GM12878 (cell line): ENCODE measurements at regions not wholly inside any gene's neighbourhood (a gene's known extent, or its start where the extent isn't known, plus 50 kb on each side); places are given as distances from the start of the nearest gene placed in this dataset.

Experiments used
- ATAC-seq: fragments of 200-7000 bp; cut with Tn5 transposase; 3 replicates; pipeline ENCODE4 v1.9.1; 2020; ENCODE audit warnings: mild to moderate bottlenecking, moderate library complexity
- BruUV-seq: library from RNA; stranded (reverse); fragments of 400-500 nt; replicated peaks from 2 replicates; lab custom pipeline; 2021; lab: Mats Ljungman, UMichigan
- CTCF ChIA-PET: fragments of 300-600 bp; sonication (Branson Sonifier 250); formaldehyde crosslinking; extraction: SDS; loops from one replicate; lab custom pipeline; 2021; ENCODE audit warnings: inconsistent platforms; lab: Yijun Ruan, JAX
- POLR2A ChIA-PET: fragments of 350-600 bp; formaldehyde crosslinking; extraction: SDS; loops from one replicate; lab custom pipeline; 2021; ENCODE audit warnings: inconsistent platforms; lab: Charles Lee
- RAD21 ChIA-PET: fragments of 300-600 bp; sonication (Branson Sonifier 250); formaldehyde crosslinking; loops from one replicate; lab custom pipeline; 2023; ENCODE audit warnings: antibody characterized with exemption; ENCODE audit not compliant: unreplicated experiment; lab: Charles Lee
- SMC1A ChIA-PET: fragments of 300-600 bp; sonication (Branson Sonifier 250); formaldehyde crosslinking; loops from one replicate; lab custom pipeline; 2023; ENCODE audit not compliant: unreplicated experiment, uncharacterized antibody; lab: Charles Lee
- DNase-seq: peaks from one replicate; pipeline ENCODE4 v3.0.0-alpha.2; 2011; ENCODE audit warnings: low read depth, low spot score
- FAIRE-seq: peaks from 3 replicates; lab custom pipeline; 2011; peaks lifted over from hg19 to GRCh38; lab: Jason Lieb, UNC
- H2AFZ ChIP-seq: 2 replicates; pipeline ENCODE4 v1.6.0; 2011; ENCODE audit warnings: low read depth, low read length, control low read depth; ENCODE audit not compliant: control insufficient read depth
- H3K27ac ChIP-seq: 2 replicates; pipeline ENCODE4 v1.5.1; 2011; ENCODE audit warnings: control low read depth; ENCODE audit not compliant: control insufficient read depth, insufficient read depth
- H3K27me3 ChIP-seq, 2 experiments: replicated peaks in 1 of 2; 2 replicates each; pipeline versions ENCODE4 v1.6.0 to v1.6.1; 2011; ENCODE audit warnings: low read length in 1 of 2; ENCODE audit not compliant: control insufficient read depth in 2 of 2, insufficient read depth in 2 of 2
- H3K36me3 ChIP-seq, 2 experiments: 2 replicates each; pipeline ENCODE4 v1.5.1; 2011; ENCODE audit warnings: low read length in 1 of 2; ENCODE audit not compliant: control insufficient read depth in 2 of 2, insufficient read depth in 2 of 2
- H3K4me1 ChIP-seq: 2 replicates; pipeline ENCODE4 v1.6.1; 2011; ENCODE audit warnings: mild to moderate bottlenecking, low read length, moderate library complexity, mixed read lengths; ENCODE audit not compliant: control insufficient read depth, insufficient read depth
- H3K4me2 ChIP-seq: 2 replicates; pipeline ENCODE4 v1.6.0; 2011; ENCODE audit warnings: control low read depth; ENCODE audit not compliant: control insufficient read depth, insufficient read depth
- H3K4me3 ChIP-seq: fragments of 200-600 bp; sonication (generic); 2 replicates; pipeline ENCODE4 v1.5.1; 2016
- H3K79me2 ChIP-seq: 2 replicates; pipeline ENCODE4 v1.6.0; 2011; ENCODE audit warnings: low read length; ENCODE audit not compliant: control insufficient read depth, insufficient read depth
- H3K9ac ChIP-seq: 2 replicates; pipeline ENCODE4 v1.8.0; 2011; ENCODE audit warnings: low read length, control low read depth, mixed read lengths; ENCODE audit not compliant: control insufficient read depth, insufficient read depth
- H3K9me3 ChIP-seq: replicated peaks from 3 replicates; pipeline ENCODE4 v1.5.1; 2011; ENCODE audit warnings: mild to moderate bottlenecking, low read length; ENCODE audit not compliant: control insufficient read depth, insufficient read depth
- H4K20me1 ChIP-seq: 2 replicates; pipeline ENCODE4 v1.6.0; 2011; ENCODE audit not compliant: control insufficient read depth, insufficient read depth
- CBFB ChIP-seq: IDR thresholded peaks from 2 replicates; pipeline ENCODE4 v1.6.1; 2016; ENCODE audit warnings: antibody characterized with exemption, low read depth
- CBX5 ChIP-seq: sonication (generic); IDR thresholded peaks from 2 replicates; pipeline ENCODE4 v1.6.1; 2016; ENCODE audit warnings: low read depth, moderate library complexity, mild to moderate bottlenecking, inconsistent platforms
- KLF5 ChIP-seq: fragments of 450-650 bp; IDR thresholded peaks from 2 replicates; pipeline ENCODE4 v1.6.1; 2014; ENCODE audit warnings: mild to moderate bottlenecking; ENCODE audit not compliant: partially characterized antibody
- LARP7 ChIP-seq: fragments of 450-650 bp; IDR thresholded peaks from 2 replicates; pipeline ENCODE4 v1.6.1; 2017; ENCODE audit warnings: mild to moderate bottlenecking
- NRF1 ChIP-seq: conservative IDR thresholded peaks from 2 replicates; pipeline ENCODE4 v1.6.1; 2011; ENCODE audit warnings: mild to moderate bottlenecking, low read depth, low read length, improper control_type of control experiment
- PAX8 ChIP-seq: fragments of 450-650 bp; IDR thresholded peaks from 2 replicates; pipeline ENCODE4 v1.6.1; 2017; ENCODE audit warnings: mild to moderate bottlenecking, moderate library complexity
- POLR2AphosphoS2 ChIP-seq: IDR thresholded peaks from 2 replicates; pipeline ENCODE4 v1.6.1; 2011; ENCODE audit warnings: low read depth, mild to moderate bottlenecking, low read length, improper control_type of control experiment, moderate library complexity
- RAD21 ChIP-seq: IDR thresholded peaks from 2 replicates; pipeline ENCODE4 v1.6.1; 2011; ENCODE audit warnings: mild to moderate bottlenecking, low read depth, low read length, moderate library complexity; ENCODE audit not compliant: insufficient read depth
- RAD51 ChIP-seq: fragments of 450-650 bp; IDR thresholded peaks from 2 replicates; pipeline ENCODE4 v1.6.1; 2016; ENCODE audit warnings: moderate library complexity, mild to moderate bottlenecking, inconsistent platforms
- RBBP5 ChIP-seq: fragments of 200-600 bp; sonication (generic); conservative IDR thresholded peaks from 2 replicates; pipeline ENCODE4 v1.6.1; 2016
- SMAD5 ChIP-seq: IDR thresholded peaks from 2 replicates; pipeline ENCODE4 v1.6.1; 2016; ENCODE audit warnings: antibody characterized with exemption, low read depth
- SPI1 ChIP-seq: IDR thresholded peaks from 2 replicates; pipeline ENCODE4 v1.6.1; 2011; ENCODE audit warnings: low read depth, mild to moderate bottlenecking, low read length, moderate library complexity, borderline replicate concordance; ENCODE audit not compliant: insufficient read depth
- STAT3 ChIP-seq: IDR thresholded peaks from 2 replicates; pipeline ENCODE4 v1.6.1; 2011; ENCODE audit warnings: low read depth, low read length, improper control_type of control experiment
- SUZ12 ChIP-seq: fragments of 200-600 bp; sonication (generic); IDR thresholded peaks from one replicate; pipeline ENCODE4 v1.6.1; 2018; ENCODE audit warnings: antibody characterized with exemption, mild to moderate bottlenecking; ENCODE audit not compliant: unreplicated experiment
- YBX1 ChIP-seq: fragments of 450-650 bp; IDR thresholded peaks from 2 replicates; pipeline ENCODE4 v1.6.1; 2016; ENCODE audit warnings: antibody characterized with exemption
- YY1 ChIP-seq: IDR thresholded peaks from 2 replicates; pipeline ENCODE4 v1.6.1; 2011; ENCODE audit warnings: low read depth, mild to moderate bottlenecking, low read length
- ZNF274 ChIP-seq: IDR thresholded peaks from one replicate; pipeline ENCODE4 v1.8.0; 2011; ENCODE audit not compliant: insufficient read length, insufficient read depth
- ZNF384 ChIP-seq: IDR thresholded peaks from 2 replicates; pipeline ENCODE4 v1.6.1; 2012; ENCODE audit warnings: low read depth, mild to moderate bottlenecking, low read length, improper control_type of control experiment, borderline replicate concordance
- ZSCAN29 ChIP-seq: fragments of 450-650 bp; IDR thresholded peaks from 2 replicates; pipeline ENCODE4 v1.6.1; 2017; ENCODE audit warnings: mild to moderate bottlenecking, moderate library complexity
- WGBS: methylation state at CpG from one replicate; pipeline ENCODE4 v1.1.6; 2016; ENCODE audit warnings: low lambda C conversion rate; ENCODE audit not compliant: insufficient replicate concordance, insufficient coverage; ENCODE audit errors: missing lambda C conversion rate; 5-methylcytosine and 5-hydroxymethylcytosine counted together
- in situ Hi-C: fragments of 300-500 bp; cut with MboI; formaldehyde crosslinking; loops from 9 replicates; pipeline ENCODE4 v1.14.3; 2018; ENCODE audit warnings: mixed read lengths
- intact Hi-C: fragments of 100-400 bp; cut with micrococcal nuclease; formaldehyde crosslinking; loops from one replicate; pipeline ENCODE4 v1.14.2; 2022; ENCODE audit not compliant: unreplicated experiment
- TF ChIP-seq, protein P1 (sequence below): IDR thresholded peaks from 2 replicates; pipeline ENCODE4 v1.6.1; 2011; ENCODE audit warnings: low read depth, mild to moderate bottlenecking, low read length, moderate library complexity, borderline replicate concordance; ENCODE audit errors: extremely low read depth

DNA sequence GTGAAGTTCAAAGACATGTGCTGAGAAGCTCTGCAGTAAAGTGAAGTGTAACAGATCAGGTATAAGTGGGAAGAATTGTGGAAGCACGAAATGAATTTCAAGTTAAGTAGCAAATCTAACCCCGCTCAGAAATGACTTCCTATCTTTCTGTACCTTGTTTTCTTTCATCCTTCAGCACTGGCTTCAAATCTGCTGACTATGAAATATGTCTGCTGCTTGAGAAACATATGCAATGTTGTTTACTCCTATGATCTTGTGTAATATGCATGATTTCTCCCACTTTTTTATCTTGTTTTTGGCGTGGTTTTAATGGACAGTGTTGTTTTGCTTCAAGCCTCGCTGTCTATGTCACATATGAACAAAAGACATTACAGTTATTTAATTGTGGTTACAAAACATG lies 545.3 kb upstream of the NCAM2 start:
- no TSS peak for BruUV-seq
- Histone ChIP-seq H3K4me3 (no peak overlapping the region), H3K4me1 (no peaks in the 10 kb centered on the region), H2AFZ (no peak overlapping the region), H3K27me3 (no peaks in the 10 kb centered on the region), H3K9me3 (no peaks in the 10 kb centered on the region), H3K79me2 (no peaks in the 10 kb centered on the region), H3K9ac (no peak overlapping the region), H3K27ac (no peak overlapping the region), H3K36me3 (no peaks in the 10 kb centered on the region), H4K20me1 (no peaks in the 10 kb centered on the region), H3K4me2 (no peak overlapping the region)
- FAIRE-seq (no peak), ATAC-seq (no peak), DNase-seq (no peak)
- 0% methylated on average over 4 of the region's 4 CpGs for WGBS
- ChIA-PET RAD21 (no interaction called here), POLR2A (no interaction called here), CTCF (no interaction called here), SMC1A (no interaction called here)
- TF ChIP-seq RAD51 (no peak), CBX5 (no peak), SUZ12 (no peak), STAT3 (no peak), SPI1 (no peak), ZNF274 (no peak), YY1 (no peak), SMAD5 (no peak), ZNF384 (no peak), ZSCAN29 (no peak), KLF5 (no peak), PAX8 (no peak), NRF1 (no peak), LARP7 (no peak), RAD21 (no peak), CBFB (no peak), YBX1 (no peak), RBBP5 (no peak), POLR2AphosphoS2 (no peak)
- TF ChIP-seq, protein P1, sequence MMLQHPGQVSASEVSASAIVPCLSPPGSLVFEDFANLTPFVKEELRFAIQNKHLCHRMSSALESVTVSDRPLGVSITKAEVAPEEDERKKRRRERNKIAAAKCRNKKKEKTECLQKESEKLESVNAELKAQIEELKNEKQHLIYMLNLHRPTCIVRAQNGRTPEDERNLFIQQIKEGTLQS = no peak
- intact Hi-C loops = no loop called here
- in situ Hi-C loops = no loop called here
